ENCODE measurements at regions not wholly inside any gene's neighbourhood (a gene's known extent, or its start where the extent isn't known, plus 50 kb on each side); places are given as distances from the start of the nearest gene placed in this dataset.

DNA sequence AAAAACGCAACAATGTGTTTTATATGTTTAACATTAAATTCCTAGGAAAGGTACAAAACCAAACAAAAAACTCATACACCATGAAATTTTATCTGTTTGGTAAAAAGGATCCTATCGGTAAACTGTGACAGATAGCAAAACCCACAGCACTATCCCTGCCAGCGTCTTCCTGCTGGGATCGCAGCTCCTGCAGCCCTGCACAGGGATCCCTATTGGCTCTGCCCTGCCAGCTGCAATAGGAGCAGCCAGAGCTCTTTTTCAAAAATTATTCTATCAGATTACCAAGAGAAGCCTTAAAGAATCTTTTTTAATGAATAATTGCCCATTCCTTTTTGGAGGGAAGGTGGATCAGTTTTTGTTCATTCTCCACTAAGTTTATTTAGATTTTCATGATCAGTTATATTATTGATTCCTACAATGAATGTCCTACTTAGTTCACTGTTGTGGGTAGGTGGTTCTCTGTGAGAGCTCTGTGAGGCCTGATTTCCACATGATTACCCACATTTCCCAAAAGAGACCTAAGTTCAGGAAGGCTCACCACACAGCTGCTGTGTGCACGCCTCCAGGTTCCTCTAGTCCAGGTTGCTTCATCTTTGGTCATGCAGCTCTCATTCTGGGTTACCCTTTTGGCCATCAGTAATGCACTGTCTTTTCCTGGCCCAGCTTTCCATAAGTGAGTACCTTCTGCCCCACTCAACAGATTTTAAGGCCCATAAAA lies 293.8 kb downstream of the FRK start:
- Histone ChIP-seq H3F3A (ENCODE audit: insufficient read depth, low read length) (no peaks in the 10 kb centered on the region), H3K4me1 (ENCODE audit: insufficient read depth, low read length, severe bottlenecking) (no peaks in the 10 kb centered on the region), H2AFZ (ENCODE audit: low read length) (no peak overlapping the region)

DNA sequence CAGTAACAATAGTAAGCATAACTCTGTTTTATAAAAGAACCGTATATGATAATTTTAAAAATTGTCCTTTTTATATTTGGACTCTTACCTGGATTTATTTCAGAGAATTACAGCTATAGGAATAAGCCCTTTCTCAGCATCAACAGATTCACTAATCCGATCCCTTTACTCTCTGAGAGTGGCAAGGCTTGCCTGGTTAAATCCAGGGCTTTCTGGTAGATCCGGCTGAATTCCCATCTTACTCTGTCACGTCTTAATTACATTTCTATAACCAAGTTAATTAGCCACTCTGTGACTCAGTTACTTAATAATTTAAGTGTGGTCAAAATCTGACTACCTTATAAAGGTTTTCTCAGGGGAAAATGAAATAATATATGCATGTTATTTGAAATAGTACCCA lies 294.7 kb downstream of the FRK start:
- Histone ChIP-seq H3K9me2 (ENCODE audit: low read depth, low read length) (no peaks in the 10 kb centered on the region), H3K4me3 (ENCODE audit: low read depth, low read length, poor library complexity, severe bottlenecking) (no peak overlapping the region), H3K27ac (ENCODE audit: low read depth, low read length, poor library complexity, severe bottlenecking) (no peak overlapping the region), H3F3A (ENCODE audit: insufficient read depth, low read length) (no peaks in the 10 kb centered on the region), H3K27me3 (ENCODE audit: insufficient read depth, low read length) (no peaks in the 10 kb centered on the region), H3K9ac (ENCODE audit: low read length) (no peak overlapping the region), H3K4me1 (ENCODE audit: insufficient read depth, low read length, severe bottlenecking) (no peaks in the 10 kb centered on the region), H2AFZ (ENCODE audit: low read length) (no peak overlapping the region), H3K9me3 (ENCODE audit: low read length) (no peaks in the 10 kb centered on the region), H3K4me2 (ENCODE audit: low read length) (no peak overlapping the region), H3K79me2 (ENCODE audit: insufficient read depth, low read length) (no peaks in the 10 kb centered on the region), H3K36me3 (ENCODE audit: insufficient read depth, low read length) (no peaks in the 10 kb centered on the region), H4K20me1 (ENCODE audit: insufficient read depth, low read length) (no peaks in the 10 kb centered on the region)
- TF ChIP-seq EZH2 (IDR thresholded peaks at IDR 0.05; ENCODE audit: borderline replicate concordance, low read length) = no peak
- TF ChIP-seq, protein P1, sequence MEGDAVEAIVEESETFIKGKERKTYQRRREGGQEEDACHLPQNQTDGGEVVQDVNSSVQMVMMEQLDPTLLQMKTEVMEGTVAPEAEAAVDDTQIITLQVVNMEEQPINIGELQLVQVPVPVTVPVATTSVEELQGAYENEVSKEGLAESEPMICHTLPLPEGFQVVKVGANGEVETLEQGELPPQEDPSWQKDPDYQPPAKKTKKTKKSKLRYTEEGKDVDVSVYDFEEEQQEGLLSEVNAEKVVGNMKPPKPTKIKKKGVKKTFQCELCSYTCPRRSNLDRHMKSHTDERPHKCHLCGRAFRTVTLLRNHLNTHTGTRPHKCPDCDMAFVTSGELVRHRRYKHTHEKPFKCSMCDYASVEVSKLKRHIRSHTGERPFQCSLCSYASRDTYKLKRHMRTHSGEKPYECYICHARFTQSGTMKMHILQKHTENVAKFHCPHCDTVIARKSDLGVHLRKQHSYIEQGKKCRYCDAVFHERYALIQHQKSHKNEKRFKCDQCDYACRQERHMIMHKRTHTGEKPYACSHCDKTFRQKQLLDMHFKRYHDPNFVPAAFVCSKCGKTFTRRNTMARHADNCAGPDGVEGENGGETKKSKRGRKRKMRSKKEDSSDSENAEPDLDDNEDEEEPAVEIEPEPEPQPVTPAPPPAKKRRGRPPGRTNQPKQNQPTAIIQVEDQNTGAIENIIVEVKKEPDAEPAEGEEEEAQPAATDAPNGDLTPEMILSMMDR (IDR thresholded peaks at IDR 0.05; ENCODE audit: low read length) = no peak

More for the DNA sequence above, 293.8 kb downstream of the FRK start:
- TF ChIP-seq, protein P1 (IDR thresholded peaks at IDR 0.05; ENCODE audit: low read length) = no peak
- TF ChIP-seq EZH2 (IDR thresholded peaks at IDR 0.05; ENCODE audit: borderline replicate concordance, low read length) = no peak
- Histone ChIP-seq H3K4me2 (ENCODE audit: low read length) (no peak overlapping the region), H3K27ac (ENCODE audit: low read depth, low read length, poor library complexity, severe bottlenecking) (no peak overlapping the region), H3K9me3 (ENCODE audit: low read length) (no peaks in the 10 kb centered on the region), H4K20me1 (ENCODE audit: insufficient read depth, low read length) (no peaks in the 10 kb centered on the region), H3K79me2 (ENCODE audit: insufficient read depth, low read length) (no peaks in the 10 kb centered on the region), H3K36me3 (ENCODE audit: insufficient read depth, low read length) (no peaks in the 10 kb centered on the region), H3K27me3 (ENCODE audit: insufficient read depth, low read length) (no peaks in the 10 kb centered on the region), H3K4me3 (ENCODE audit: low read depth, low read length, poor library complexity, severe bottlenecking) (no peak overlapping the region), H3K9me2 (ENCODE audit: low read depth, low read length) (no peaks in the 10 kb centered on the region), H3K9ac (ENCODE audit: low read length) (no peak overlapping the region)

DNA sequence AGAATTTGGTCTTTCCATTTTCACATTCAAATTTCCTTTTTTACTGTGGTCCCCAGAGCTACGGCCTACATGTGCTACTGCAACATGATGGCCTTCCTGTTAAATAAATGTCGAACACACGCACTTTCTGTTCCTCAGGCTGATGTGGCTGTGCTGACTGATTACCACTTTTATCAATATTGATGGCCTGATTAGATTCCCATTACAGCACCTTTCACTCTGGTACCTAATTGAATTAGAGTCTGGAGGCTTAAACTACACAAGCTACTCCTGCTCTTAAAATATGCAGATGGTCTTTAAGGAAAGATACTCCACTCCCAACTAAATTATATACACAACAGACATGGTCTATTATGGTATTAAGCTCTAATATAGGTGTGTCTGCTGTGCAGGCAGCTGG lies 301.6 kb downstream of the FRK start:
- H3K9me3 ChIP-seq (ENCODE audit: low read length) = no peaks in the 10 kb centered on the region
- H3K4me2 ChIP-seq (ENCODE audit: low read length) = no peak overlapping the region
- no peaks in the 10 kb centered on the region for H3K27me3 ChIP-seq (ENCODE audit: insufficient read depth, low read length)
- TF ChIP-seq, protein P1 (IDR thresholded peaks at IDR 0.05; ENCODE audit: low read length) = no peak
- no peak for TF ChIP-seq EZH2 (IDR thresholded peaks at IDR 0.05; ENCODE audit: borderline replicate concordance, low read length)
- H3K4me1 ChIP-seq (ENCODE audit: insufficient read depth, low read length, severe bottlenecking) = no peaks in the 10 kb centered on the region
- H3K9me2 ChIP-seq (ENCODE audit: low read depth, low read length) = no peaks in the 10 kb centered on the region
- H3K36me3 ChIP-seq (ENCODE audit: insufficient read depth, low read length) = no peaks in the 10 kb centered on the region
- no peak overlapping the region for H2AFZ ChIP-seq (ENCODE audit: low read length)
- no peaks in the 10 kb centered on the region for H3F3A ChIP-seq (ENCODE audit: insufficient read depth, low read length)
- H3K79me2 ChIP-seq (ENCODE audit: insufficient read depth, low read length) = no peaks in the 10 kb centered on the region
- H3K9ac ChIP-seq (ENCODE audit: low read length) = no peak overlapping the region
- no peak overlapping the region for H3K27ac ChIP-seq (ENCODE audit: low read depth, low read length, poor library complexity, severe bottlenecking)
- H3K4me3 ChIP-seq (ENCODE audit: low read depth, low read length, poor library complexity, severe bottlenecking) = no peak overlapping the region
- no peaks in the 10 kb centered on the region for H4K20me1 ChIP-seq (ENCODE audit: insufficient read depth, low read length)

All from OCI-LY1 (cell line).